ENCODE measurements at regions not wholly inside any gene's neighbourhood (a gene's known extent, or its start where the extent isn't known, plus 50 kb on each side); places are given as distances from the start of the nearest gene placed in this dataset.
"Not testable (repeated sequence)": the region's sequence is repeated elsewhere in the genome, so short reads cannot be mapped to it uniquely, and the experiment has no call there.

DNA sequence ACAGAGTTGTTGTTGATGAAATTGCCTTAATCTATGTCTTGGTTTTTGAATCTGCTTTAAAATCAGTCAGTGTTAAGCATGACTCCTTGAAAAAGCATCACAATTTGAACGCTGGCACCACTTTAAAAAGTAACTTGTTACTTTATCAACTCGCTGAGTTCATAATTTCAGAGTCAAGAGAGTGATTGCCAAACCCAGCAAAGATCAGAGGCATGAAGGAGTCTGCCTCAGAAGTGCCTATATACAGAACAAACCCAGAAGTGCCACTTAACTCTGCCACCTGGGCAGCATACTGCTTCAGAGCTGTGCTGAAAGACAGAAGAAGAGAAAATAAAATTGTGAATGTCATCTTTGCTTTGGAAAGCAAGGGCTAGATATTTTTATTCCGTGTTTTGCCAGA, 73.6 kb upstream of the HCRTR2 start:
- 37 to 55% methylated on average over 3 of the region's 3 CpGs for WGBS, 2 donors
- no peak for DNase-seq
- H3K4me3 ChIP-seq = no peak overlapping the region
- no peaks in the 10 kb centered on the region for H3K9me3 ChIP-seq
- intact Hi-C loops (cut with DNase I; ENCODE audit: low total_unique reads) = no loop called here
- no peaks in the 10 kb centered on the region for H3K4me1 ChIP-seq
- no peaks in the 10 kb centered on the region for H3K27me3 ChIP-seq
- TF ChIP-seq CTCF (IDR thresholded peaks at IDR 0.05) = no peak
- TF ChIP-seq POLR2A (IDR thresholded peaks at IDR 0.05) = no peak
- H3K27ac ChIP-seq = no peak overlapping the region
- H3K36me3 ChIP-seq (ENCODE audit: low read depth, missing control alignments) = no peaks in the 10 kb centered on the region

DNA sequence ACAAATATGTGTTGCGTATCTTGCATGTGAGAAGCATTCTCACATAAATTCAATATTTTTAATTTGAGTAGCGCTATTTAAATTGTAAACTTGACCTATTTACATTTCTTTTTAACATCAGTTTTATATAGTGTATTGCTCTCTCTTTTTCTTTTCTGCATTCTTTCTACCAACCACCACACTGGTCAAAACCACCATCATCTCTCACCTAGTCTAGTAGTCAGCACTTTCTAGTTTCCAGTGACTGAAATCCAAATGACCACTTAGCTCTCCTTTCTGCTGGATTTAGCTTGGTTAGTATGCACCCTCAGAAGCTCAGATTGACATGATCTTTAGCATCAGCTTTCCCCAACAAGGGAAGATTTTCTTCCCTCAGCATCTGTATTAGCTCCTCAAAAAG, 73.2 kb upstream of the HCRTR2 start:
- no peak overlapping the region for H3K27ac ChIP-seq
- intact Hi-C loops (cut with DNase I; ENCODE audit: low total_unique reads) = no loop called here
- no peak overlapping the region for H3K4me3 ChIP-seq
- no peaks in the 10 kb centered on the region for H3K27me3 ChIP-seq
- H3K9me3 ChIP-seq = no peaks in the 10 kb centered on the region
- 91 to 94% methylated on average over 2 of the region's 2 CpGs for WGBS, 2 donors
- no peak for TF ChIP-seq POLR2A (IDR thresholded peaks at IDR 0.05)
- TF ChIP-seq CTCF (IDR thresholded peaks at IDR 0.05) = no peak
- no peak for DNase-seq
- H3K4me1 ChIP-seq = no peaks in the 10 kb centered on the region
- no peaks in the 10 kb centered on the region for H3K36me3 ChIP-seq (ENCODE audit: low read depth, missing control alignments)

GRCh38 chr6:55108134-55109130, 65.9 kb upstream of the HCRTR2 start:
- H3K4me3 ChIP-seq = no peak overlapping the region

DNA sequence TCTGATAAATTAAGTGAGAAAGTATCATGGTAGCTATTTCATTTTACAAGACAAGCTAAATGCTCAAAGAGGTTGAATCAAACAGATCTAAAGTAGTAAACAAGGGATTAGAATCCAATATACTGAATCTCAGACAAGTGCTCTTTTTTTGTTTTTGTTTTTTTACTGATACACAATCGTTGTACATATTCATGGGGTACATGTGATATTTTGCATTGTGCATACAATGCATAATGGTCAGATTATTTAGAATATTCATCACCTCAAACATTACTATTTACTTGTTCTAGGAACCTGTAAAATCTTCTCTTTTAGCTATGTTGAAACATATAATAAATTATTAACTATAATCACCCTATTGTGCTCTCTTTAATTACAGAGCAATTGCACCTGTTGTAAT, 57.0 kb upstream of the HCRTR2 start:
- WGBS, 2 donors = 70 to 83% methylated on average over 1 of the region's 1 CpG
- no peak for TF ChIP-seq CTCF (IDR thresholded peaks at IDR 0.05)
- intact Hi-C loops (cut with DNase I; ENCODE audit: low total_unique reads) = no loop called here
- H3K4me1 ChIP-seq = no peaks in the 10 kb centered on the region
- H3K36me3 ChIP-seq (ENCODE audit: low read depth, missing control alignments) = no peaks in the 10 kb centered on the region
- H3K27ac ChIP-seq = no peak overlapping the region
- no peaks in the 10 kb centered on the region for H3K9me3 ChIP-seq
- DNase-seq = no peak
- H3K27me3 ChIP-seq = no peaks in the 10 kb centered on the region
- no peak overlapping the region for H3K4me3 ChIP-seq

More at GRCh38 chr6:55108134-55109130, 65.9 kb upstream of the HCRTR2 start:
- DNase-seq = no peak
- Histone ChIP-seq H3K27me3 (no peaks in the 10 kb centered on the region), H3K36me3 (ENCODE audit: low read depth, missing control alignments) (no peaks in the 10 kb centered on the region), H3K4me1 (no peaks in the 10 kb centered on the region), H3K9me3 (no peaks in the 10 kb centered on the region), H3K27ac (no peak overlapping the region)
- TF ChIP-seq POLR2A (IDR thresholded peaks at IDR 0.05) (no peak), CTCF (IDR thresholded peaks at IDR 0.05) (no peak)
- WGBS, 2 donors = 51 to 57% methylated on average over 6 of the region's 6 CpGs
- intact Hi-C loops (cut with DNase I; ENCODE audit: low total_unique reads) = no loop called here

- H3K27ac ChIP-seq; H3K9me3 ChIP-seq; H3K4me3 ChIP-seq; H3K4me1 ChIP-seq; H3K36me3 ChIP-seq (ENCODE audit: low read depth, missing control alignments); intact Hi-C loops (cut with DNase I; ENCODE audit: low total_unique reads); H3K27me3 ChIP-seq; DNase-seq: not testable (repeated sequence)
- 78 to 82% methylated on average over 2 of the region's 2 CpGs for WGBS, 2 donors
Observed at GRCh38 chr6:55124241-55124640, 50.1 kb upstream of the HCRTR2 start.

Measured in testis (tissue), 2 donors.